ENCODE measurements at regions not wholly inside any gene's neighbourhood (a gene's known extent, or its start where the extent isn't known, plus 50 kb on each side); places are given as distances from the start of the nearest gene placed in this dataset.

- Histone ChIP-seq H3K9me3 (ENCODE audit: insufficient read depth, low read depth, low read length) (peaks cover 3% of the 10 kb centered on the region), H3K4ac (ENCODE audit: low read depth, low read length) (no peak overlapping the region), H2AFZ (ENCODE audit: insufficient read depth, low read length, poor library complexity) (no peak overlapping the region), H3K14ac (ENCODE audit: low read length) (no peak overlapping the region), H3K79me1 (ENCODE audit: low read length) (no peaks in the 10 kb centered on the region), H3K27ac (ENCODE audit: low read depth, low read length) (no peak overlapping the region), H2AK5ac (ENCODE audit: low read length) (no peak overlapping the region), H3K79me2 (ENCODE audit: control insufficient read depth, insufficient read depth, low read length, poor library complexity) (no peaks in the 10 kb centered on the region), H3K27me3 (ENCODE audit: insufficient read depth, low read length) (peaks cover 16% of the 10 kb centered on the region), H3K18ac (ENCODE audit: low read length) (no peak overlapping the region), H4K12ac (ENCODE audit: low read depth, low read length) (no peak overlapping the region), H2BK12ac (ENCODE audit: low read length) (no peak overlapping the region), H4K91ac (ENCODE audit: low read depth, low read length) (no peak overlapping the region), H3K9ac (ENCODE audit: low read length) (no peak overlapping the region), H3K36me3 (ENCODE audit: control insufficient read depth in 1 of 2, insufficient read depth in 2 of 2, low read length in 2 of 2) (no peaks in the 10 kb centered on the region), H3K4me1 (ENCODE audit: control insufficient read depth in 1 of 2, insufficient read depth in 2 of 2, low read length in 2 of 2) (peaks cover 4 to 5% of the 10 kb centered on the region in 2 experiments), H3K4me3 (ENCODE audit: low read depth, low read length) (no peak overlapping the region), H3K4me2 (ENCODE audit: low read length) (no peak overlapping the region), H4K8ac (ENCODE audit: low read depth, low read length) (no peak overlapping the region), H2BK5ac (ENCODE audit: low read depth, low read length, poor library complexity) (no peak overlapping the region), H2BK120ac (ENCODE audit: insufficient read depth, low read length, poor library complexity) (no peak overlapping the region), H3K23ac (ENCODE audit: low read length) (no peak overlapping the region)
- no peak for DNase-seq
- WGBS (ENCODE audit: extremely low coverage, insufficient coverage, insufficient read length): no CpG with 5 or more reads among the region's 5 CpGs
These were observed 66.5 kb upstream of the STARD13 start for GRCh38 chr13:33352041-33352440.

GRCh38 chr13:33352526-33352925 lies 67.0 kb upstream of the STARD13 start:
- Histone ChIP-seq H3K4me1 (ENCODE audit: control insufficient read depth in 1 of 2, insufficient read depth in 2 of 2, low read length in 2 of 2) (peaks cover 4 to 5% of the 10 kb centered on the region in 2 experiments), H3K27ac (ENCODE audit: low read depth, low read length) (no peak overlapping the region), H4K91ac (ENCODE audit: low read depth, low read length) (no peak overlapping the region), H3K9ac (ENCODE audit: low read length) (no peak overlapping the region), H3K23ac (ENCODE audit: low read length) (no peak overlapping the region), H3K36me3 (ENCODE audit: control insufficient read depth in 1 of 2, insufficient read depth in 2 of 2, low read length in 2 of 2) (no peaks in the 10 kb centered on the region), H3K4ac (ENCODE audit: low read depth, low read length) (no peak overlapping the region), H2AK5ac (ENCODE audit: low read length) (no peak overlapping the region), H3K14ac (ENCODE audit: low read length) (no peak overlapping the region), H2AFZ (ENCODE audit: insufficient read depth, low read length, poor library complexity) (no peak overlapping the region), H4K12ac (ENCODE audit: low read depth, low read length) (no peak overlapping the region), H2BK5ac (ENCODE audit: low read depth, low read length, poor library complexity) (no peak overlapping the region), H3K4me2 (ENCODE audit: low read length) (no peak overlapping the region), H3K18ac (ENCODE audit: low read length) (no peak overlapping the region), H3K27me3 (ENCODE audit: insufficient read depth, low read length) (peaks cover 16% of the 10 kb centered on the region), H2BK12ac (ENCODE audit: low read length) (no peak overlapping the region), H2BK120ac (ENCODE audit: insufficient read depth, low read length, poor library complexity) (no peak overlapping the region), H3K79me1 (ENCODE audit: low read length) (no peaks in the 10 kb centered on the region), H4K8ac (ENCODE audit: low read depth, low read length) (no peak overlapping the region), H3K9me3 (ENCODE audit: insufficient read depth, low read depth, low read length) (peaks cover 3% of the 10 kb centered on the region), H3K79me2 (ENCODE audit: control insufficient read depth, insufficient read depth, low read length, poor library complexity) (no peaks in the 10 kb centered on the region), H3K4me3 (ENCODE audit: low read depth, low read length) (no peak overlapping the region)
- no peak for DNase-seq
- no CpG with 5 or more reads among the region's 5 CpGs for WGBS (ENCODE audit: extremely low coverage, insufficient coverage, insufficient read length)

GRCh38 chr13:33353210-33353609 lies 67.7 kb upstream of the STARD13 start:
- Histone ChIP-seq H4K91ac (ENCODE audit: low read depth, low read length) (no peak overlapping the region), H3K9ac (ENCODE audit: low read length) (no peak overlapping the region), H4K12ac (ENCODE audit: low read depth, low read length) (no peak overlapping the region), H2BK12ac (ENCODE audit: low read length) (no peak overlapping the region), H3K14ac (ENCODE audit: low read length) (no peak overlapping the region), H4K8ac (ENCODE audit: low read depth, low read length) (no peak overlapping the region), H3K36me3 (ENCODE audit: control insufficient read depth in 1 of 2, insufficient read depth in 2 of 2, low read length in 2 of 2) (no peaks in the 10 kb centered on the region), H3K23ac (ENCODE audit: low read length) (no peak overlapping the region), H3K4me2 (ENCODE audit: low read length) (no peak overlapping the region), H2BK120ac (ENCODE audit: insufficient read depth, low read length, poor library complexity) (no peak overlapping the region), H3K27me3 (ENCODE audit: insufficient read depth, low read length) (peaks cover 16% of the 10 kb centered on the region), H3K27ac (ENCODE audit: low read depth, low read length) (no peak overlapping the region), H3K4ac (ENCODE audit: low read depth, low read length) (no peak overlapping the region), H3K18ac (ENCODE audit: low read length) (no peak overlapping the region), H3K79me2 (ENCODE audit: control insufficient read depth, insufficient read depth, low read length, poor library complexity) (no peaks in the 10 kb centered on the region), H2AFZ (ENCODE audit: insufficient read depth, low read length, poor library complexity) (no peak overlapping the region), H2AK5ac (ENCODE audit: low read length) (no peak overlapping the region), H3K79me1 (ENCODE audit: low read length) (no peaks in the 10 kb centered on the region), H2BK5ac (ENCODE audit: low read depth, low read length, poor library complexity) (no peak overlapping the region), H3K4me3 (ENCODE audit: low read depth, low read length) (no peak overlapping the region), H3K9me3 (ENCODE audit: insufficient read depth, low read depth, low read length) (peaks cover 3% of the 10 kb centered on the region), H3K4me1 (ENCODE audit: control insufficient read depth in 1 of 2, insufficient read depth in 2 of 2, low read length in 2 of 2) (peaks cover 4 to 5% of the 10 kb centered on the region in 2 experiments)
- peak in 1 of 2 donors; percentile 22 for DNase-seq
- no CpG with 5 or more reads among the region's 4 CpGs for WGBS (ENCODE audit: extremely low coverage, insufficient coverage, insufficient read length)

- WGBS (ENCODE audit: extremely low coverage, insufficient coverage, insufficient read length): no CpG with 5 or more reads among the region's 4 CpGs
- Histone ChIP-seq H3K9me3 (ENCODE audit: insufficient read depth, low read depth, low read length) (peaks cover 3% of the 10 kb centered on the region), H3K4me3 (ENCODE audit: low read depth, low read length) (no peak overlapping the region), H4K8ac (ENCODE audit: low read depth, low read length) (no peak overlapping the region), H3K4me2 (ENCODE audit: low read length) (no peak overlapping the region), H3K18ac (ENCODE audit: low read length) (no peak overlapping the region), H3K4me1 (ENCODE audit: control insufficient read depth in 1 of 2, insufficient read depth in 2 of 2, low read length in 2 of 2) (peaks cover 4 to 5% of the 10 kb centered on the region in 2 experiments), H3K23ac (ENCODE audit: low read length) (no peak overlapping the region), H3K9ac (ENCODE audit: low read length) (no peak overlapping the region), H2AFZ (ENCODE audit: insufficient read depth, low read length, poor library complexity) (no peak overlapping the region), H2AK5ac (ENCODE audit: low read length) (no peak overlapping the region), H3K27me3 (ENCODE audit: insufficient read depth, low read length) (peaks cover 16% of the 10 kb centered on the region), H2BK5ac (ENCODE audit: low read depth, low read length, poor library complexity) (no peak overlapping the region), H3K79me2 (ENCODE audit: control insufficient read depth, insufficient read depth, low read length, poor library complexity) (no peaks in the 10 kb centered on the region), H3K14ac (ENCODE audit: low read length) (no peak overlapping the region), H4K91ac (ENCODE audit: low read depth, low read length) (no peak overlapping the region), H3K79me1 (ENCODE audit: low read length) (no peaks in the 10 kb centered on the region), H2BK120ac (ENCODE audit: insufficient read depth, low read length, poor library complexity) (no peak overlapping the region), H3K4ac (ENCODE audit: low read depth, low read length) (no peak overlapping the region), H3K36me3 (ENCODE audit: control insufficient read depth in 1 of 2, insufficient read depth in 2 of 2, low read length in 2 of 2) (no peaks in the 10 kb centered on the region), H4K12ac (ENCODE audit: low read depth, low read length) (no peak overlapping the region), H3K27ac (ENCODE audit: low read depth, low read length) (no peak overlapping the region), H2BK12ac (ENCODE audit: low read length) (no peak overlapping the region)
- DNase-seq: no peak
These were observed 68.1 kb upstream of the STARD13 start for GRCh38 chr13:33353646-33354045.

Data from trophoblast cell (in vitro differentiated cells and primary cell).